ENCODE measurements at regions not wholly inside any gene's neighbourhood (a gene's known extent, or its start where the extent isn't known, plus 50 kb on each side); places are given as distances from the start of the nearest gene placed in this dataset.

DNA sequence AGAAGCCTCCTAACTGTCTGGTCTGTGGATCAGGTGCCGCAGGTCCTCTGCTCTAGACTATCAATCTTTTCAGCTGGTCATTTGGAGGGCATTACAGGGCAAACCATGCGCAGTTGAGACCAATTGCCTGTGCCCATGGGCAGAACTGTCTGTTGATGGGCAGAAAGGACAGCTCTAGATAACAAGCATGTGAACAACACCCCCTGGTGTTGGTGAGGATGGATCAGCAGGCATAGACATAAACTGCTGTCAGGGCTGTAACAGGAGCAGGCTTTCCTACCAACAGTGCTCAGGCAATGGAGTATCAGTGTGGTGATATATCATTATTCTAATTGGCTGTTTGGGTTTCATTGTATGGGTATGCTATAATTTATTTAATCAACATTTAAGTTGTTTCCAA lies 104.7 kb upstream of the KL start:
- no peak overlapping the region for H3K23ac ChIP-seq (ENCODE audit: insufficient read length, low read depth, low read length)
- peaks cover 0 to 4% of the 10 kb centered on the region in 2 experiments; a peak in 2 of 5 replicates for H3K9me3 Mint-ChIP-seq
- H3K23me2 ChIP-seq (ENCODE audit: insufficient read length, low read depth, low read length, poor library complexity, severe bottlenecking), result peaks cover 3% of the 10 kb centered on the region
- no peak overlapping the region for H3K4me2 ChIP-seq (ENCODE audit: insufficient read depth, insufficient read length, low read length)
- H3K27ac Mint-ChIP-seq, result peak overlapping the region in 1 of 3 experiments; percentile 59; a peak in 1 of 7 replicates
- no CpG with 5 or more reads among the region's 2 CpGs for WGBS (ENCODE audit: extremely low coverage, insufficient read length, low lambda C conversion rate)
- H2BK20ac ChIP-seq (ENCODE audit: low read depth, low read length, poor library complexity, severe bottlenecking), result no peak overlapping the region
- H3K27ac ChIP-seq (ENCODE audit: insufficient read length, low read depth, low read length), result no peak overlapping the region
- no peak overlapping the region for H2BK5ac ChIP-seq (ENCODE audit: insufficient read length, low read length)
- H2AFZ ChIP-seq (ENCODE audit: low read length), result no peak overlapping the region
- H2BK120ac ChIP-seq (ENCODE audit: low read depth, low read length, poor library complexity, severe bottlenecking), result no peak overlapping the region
- no peak overlapping the region for H3K4me3 Mint-ChIP-seq
- H3K36me3 Mint-ChIP-seq (ENCODE audit: insufficient read depth in 1 of 3, low read depth in 3 of 3), result no peaks in the 10 kb centered on the region
- peak; percentile 70 for DNase-seq
- H2AK5ac ChIP-seq (ENCODE audit: insufficient read length, low read length), result no peak overlapping the region
- H3K79me1 ChIP-seq (ENCODE audit: insufficient read depth, low read depth, low read length, poor library complexity, severe bottlenecking), result no peaks in the 10 kb centered on the region
- no peak overlapping the region for H3K18ac ChIP-seq (ENCODE audit: insufficient read length, low read depth, low read length)
- H4K91ac ChIP-seq (ENCODE audit: insufficient read length, low read depth, low read length), result no peak overlapping the region
- no peak overlapping the region for H3T11ph ChIP-seq (ENCODE audit: low read length)
- no peaks in the 10 kb centered on the region for H3K9me3 ChIP-seq (ENCODE audit: control insufficient read depth, low read depth, low read length)
- no peak overlapping the region for H2BK15ac ChIP-seq (ENCODE audit: low read depth, low read length)
- no peaks in the 10 kb centered on the region for H3K4me1 Mint-ChIP-seq
- H3K79me2 ChIP-seq (ENCODE audit: insufficient read depth, low read length), result no peaks in the 10 kb centered on the region
- no peaks in the 10 kb centered on the region for H3K4me1 ChIP-seq (ENCODE audit: insufficient read depth, low read length)
- H4K5ac ChIP-seq (ENCODE audit: insufficient read length, low read depth, low read length), result no peak overlapping the region
- no peak overlapping the region for H3K14ac ChIP-seq (ENCODE audit: insufficient read depth, low read length)
- H3K27me3 ChIP-seq (ENCODE audit: insufficient read depth, low read length), result no peaks in the 10 kb centered on the region
- no peaks in the 10 kb centered on the region for H3K27me3 Mint-ChIP-seq (ENCODE audit: low read depth)
- no peak overlapping the region for H2BK12ac ChIP-seq (ENCODE audit: insufficient read length, low read depth, low read length)
- H3K9ac ChIP-seq (ENCODE audit: extremely low read depth, insufficient read length, low read length), result no peak overlapping the region
- H3K4ac ChIP-seq (ENCODE audit: low read depth, low read length), result no peak overlapping the region
- TF ChIP-seq, protein P1, sequence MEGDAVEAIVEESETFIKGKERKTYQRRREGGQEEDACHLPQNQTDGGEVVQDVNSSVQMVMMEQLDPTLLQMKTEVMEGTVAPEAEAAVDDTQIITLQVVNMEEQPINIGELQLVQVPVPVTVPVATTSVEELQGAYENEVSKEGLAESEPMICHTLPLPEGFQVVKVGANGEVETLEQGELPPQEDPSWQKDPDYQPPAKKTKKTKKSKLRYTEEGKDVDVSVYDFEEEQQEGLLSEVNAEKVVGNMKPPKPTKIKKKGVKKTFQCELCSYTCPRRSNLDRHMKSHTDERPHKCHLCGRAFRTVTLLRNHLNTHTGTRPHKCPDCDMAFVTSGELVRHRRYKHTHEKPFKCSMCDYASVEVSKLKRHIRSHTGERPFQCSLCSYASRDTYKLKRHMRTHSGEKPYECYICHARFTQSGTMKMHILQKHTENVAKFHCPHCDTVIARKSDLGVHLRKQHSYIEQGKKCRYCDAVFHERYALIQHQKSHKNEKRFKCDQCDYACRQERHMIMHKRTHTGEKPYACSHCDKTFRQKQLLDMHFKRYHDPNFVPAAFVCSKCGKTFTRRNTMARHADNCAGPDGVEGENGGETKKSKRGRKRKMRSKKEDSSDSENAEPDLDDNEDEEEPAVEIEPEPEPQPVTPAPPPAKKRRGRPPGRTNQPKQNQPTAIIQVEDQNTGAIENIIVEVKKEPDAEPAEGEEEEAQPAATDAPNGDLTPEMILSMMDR (conservative IDR thresholded peaks at IDR 0.05), result peak; percentile 67
- no peak overlapping the region for H4K8ac ChIP-seq (replicated peaks; ENCODE audit: insufficient read length, low read depth, low read length)
- H3K56ac ChIP-seq (ENCODE audit: insufficient read length, low read depth, low read length), result no peak overlapping the region
- no peaks in the 10 kb centered on the region for H4K20me1 ChIP-seq (ENCODE audit: control insufficient read depth, insufficient read depth, insufficient read length)

Measured in H9 (cell line).